Muscle of leg (tissue), 3 donors: ENCODE measurements at regions not wholly inside any gene's neighbourhood (a gene's known extent, or its start where the extent isn't known, plus 50 kb on each side); places are given as distances from the start of the nearest gene placed in this dataset.

Source experiments
- DNase-seq: peaks from one replicate; pipeline ENCODE4 v3.0.0; 2013
- H3K27ac ChIP-seq: one replicate; pipeline ENCODE4 v1.5.1; 2013; ENCODE audit warnings: mild to moderate bottlenecking, low read length, control low read depth
- H3K27me3 ChIP-seq: one replicate; pipeline ENCODE4 v1.6.1; 2013; ENCODE audit warnings: low read length; ENCODE audit not compliant: control insufficient read depth, insufficient read depth
- H3K36me3 ChIP-seq: one replicate; pipeline ENCODE4 v1.6.1; 2013; ENCODE audit warnings: low read length; ENCODE audit not compliant: control insufficient read depth, insufficient read depth
- H3K4me1 ChIP-seq: one replicate; pipeline ENCODE4 v1.6.1; 2013; ENCODE audit warnings: low read length; ENCODE audit not compliant: control insufficient read depth, insufficient read depth
- H3K4me3 ChIP-seq: one replicate; pipeline ENCODE4 v1.5.1; 2013; ENCODE audit warnings: low read length, control low read depth
- H3K9me3 ChIP-seq: replicated peaks from 2 replicates; pipeline ENCODE4 v1.6.1; 2013; ENCODE audit warnings: low read depth, low read length; ENCODE audit not compliant: control insufficient read depth
- WGBS: methylation state at CpG from one replicate; pipeline ENCODE4 v1.1.5; 2013; ENCODE audit warnings: missing lambda C conversion rate; ENCODE audit not compliant: insufficient coverage; 5-methylcytosine and 5-hydroxymethylcytosine counted together

DNA sequence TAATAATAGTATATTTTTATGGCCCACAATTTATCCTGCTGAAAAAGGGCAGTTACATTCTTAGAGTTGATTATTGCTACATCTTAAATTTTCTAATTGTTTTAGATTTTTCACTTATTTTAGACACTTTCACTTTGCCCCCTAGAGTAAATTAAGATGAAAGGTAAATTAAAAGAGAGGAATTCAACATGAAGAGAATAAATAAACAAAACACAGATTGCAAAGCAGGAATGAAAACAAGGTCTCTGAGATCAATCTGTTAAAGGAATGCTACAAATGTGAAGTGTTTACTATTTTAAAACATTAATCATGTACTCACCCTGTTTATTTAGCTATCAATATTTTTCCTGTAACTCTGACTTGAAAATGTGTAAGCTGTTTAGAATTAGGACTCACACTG is 113.5 kb upstream of the ETAA1 start:
- peaks cover 3% of the 10 kb centered on the region for H3K4me1 ChIP-seq
- no peak overlapping the region for H3K27ac ChIP-seq
- no peaks in the 10 kb centered on the region for H3K27me3 ChIP-seq
- H3K4me3 ChIP-seq: no peak overlapping the region
- DNase-seq: no peak
- H3K36me3 ChIP-seq: no peaks in the 10 kb centered on the region
- H3K9me3 ChIP-seq: no peaks in the 10 kb centered on the region

DNA sequence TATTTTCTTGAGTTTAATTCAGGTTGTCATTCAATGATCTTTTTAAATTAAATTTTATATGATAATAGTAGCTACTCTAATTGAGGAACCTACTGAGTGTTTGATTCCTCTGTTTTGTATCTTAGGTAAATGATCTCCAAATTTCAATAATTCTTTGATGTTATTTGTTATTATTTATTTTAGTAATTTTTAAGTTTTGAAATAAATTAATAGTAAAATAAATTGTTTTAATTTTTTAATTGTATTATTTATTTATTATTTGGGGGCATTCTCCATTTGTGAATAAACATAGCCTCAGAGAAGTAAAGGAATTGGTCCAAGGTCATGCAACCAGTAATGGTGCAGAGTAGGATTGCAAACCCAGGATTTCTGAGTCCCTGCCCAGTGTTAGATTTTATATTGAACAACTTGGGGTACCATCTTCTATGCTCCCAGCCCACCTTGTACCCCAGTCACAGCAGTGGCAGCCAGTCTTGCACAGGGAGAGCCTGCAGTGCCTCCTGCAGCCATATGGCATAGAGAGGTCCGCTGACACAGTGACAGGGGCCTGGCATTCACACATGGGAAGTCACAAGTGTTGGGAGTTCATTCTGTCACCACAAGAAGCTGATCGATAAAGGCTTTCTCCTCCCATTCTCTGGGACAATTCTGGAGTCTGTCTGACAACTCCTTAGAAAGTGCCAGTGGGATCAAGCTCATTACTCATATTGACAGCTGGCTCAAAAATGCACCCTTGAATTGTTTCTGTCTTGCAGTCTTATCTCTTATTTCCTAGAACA is 110.0 kb upstream of the ETAA1 start:
- Histone ChIP-seq H3K27me3 (no peaks in the 10 kb centered on the region), H3K9me3 (no peaks in the 10 kb centered on the region), H3K4me3 (no peak overlapping the region), H3K36me3 (no peaks in the 10 kb centered on the region), H3K4me1 (no peaks in the 10 kb centered on the region), H3K27ac (no peak overlapping the region)
- WGBS: 40% methylated on average over 2 of the region's 2 CpGs
- no peak for DNase-seq

DNA sequence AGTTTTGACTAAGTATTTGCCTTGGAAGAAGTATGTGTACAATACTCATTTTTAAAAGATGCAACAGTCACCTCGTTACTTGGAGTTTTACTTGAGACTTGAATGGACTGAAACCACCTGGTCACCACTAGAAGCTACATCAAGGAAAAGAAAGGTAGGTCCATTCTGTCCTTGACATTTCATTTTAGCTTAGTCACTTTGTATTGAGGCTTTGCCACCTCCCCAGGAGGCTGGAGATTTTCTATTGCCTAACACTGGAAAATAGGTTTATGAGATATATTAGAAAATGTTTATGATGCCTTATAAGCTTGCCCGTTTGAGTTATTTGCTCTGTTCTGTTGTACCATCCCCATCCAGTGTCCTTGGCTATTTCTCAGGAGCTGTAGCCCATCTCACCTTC is 107.9 kb upstream of the ETAA1 start:
- no peak for DNase-seq
- WGBS: no CpG with 5 or more reads among the region's 2 CpGs
- Histone ChIP-seq H3K9me3 (no peaks in the 10 kb centered on the region), H3K27me3 (no peaks in the 10 kb centered on the region), H3K4me1 (no peaks in the 10 kb centered on the region), H3K36me3 (no peaks in the 10 kb centered on the region), H3K27ac (no peak overlapping the region), H3K4me3 (no peak overlapping the region)

DNA sequence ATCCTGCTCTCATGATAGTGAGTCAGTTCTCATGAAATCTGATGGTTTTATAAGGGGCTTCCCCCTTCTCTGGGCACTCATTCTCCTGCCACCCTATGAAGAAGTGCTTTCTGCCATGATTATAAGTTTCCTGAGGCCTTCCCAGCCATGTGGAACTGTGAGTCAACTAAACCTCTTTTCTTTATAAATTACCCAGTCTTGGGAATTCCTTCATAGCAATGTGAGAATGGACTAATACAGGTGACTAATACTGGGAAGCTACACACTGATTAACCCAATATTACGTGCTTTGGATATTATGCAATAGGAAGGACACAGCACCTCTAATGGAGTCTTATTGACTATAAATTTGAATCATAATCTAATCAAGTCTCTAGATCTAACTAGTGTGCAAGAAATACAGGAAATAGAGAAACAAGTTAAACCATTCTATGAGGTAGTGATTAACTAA is 107.2 kb upstream of the ETAA1 start:
- Histone ChIP-seq H3K4me3 (no peak overlapping the region), H3K4me1 (no peaks in the 10 kb centered on the region), H3K27me3 (no peaks in the 10 kb centered on the region), H3K36me3 (no peaks in the 10 kb centered on the region), H3K27ac (no peak overlapping the region), H3K9me3 (no peaks in the 10 kb centered on the region)
- no peak for DNase-seq
- no CpG with 5 or more reads among the region's 1 CpG for WGBS

DNA sequence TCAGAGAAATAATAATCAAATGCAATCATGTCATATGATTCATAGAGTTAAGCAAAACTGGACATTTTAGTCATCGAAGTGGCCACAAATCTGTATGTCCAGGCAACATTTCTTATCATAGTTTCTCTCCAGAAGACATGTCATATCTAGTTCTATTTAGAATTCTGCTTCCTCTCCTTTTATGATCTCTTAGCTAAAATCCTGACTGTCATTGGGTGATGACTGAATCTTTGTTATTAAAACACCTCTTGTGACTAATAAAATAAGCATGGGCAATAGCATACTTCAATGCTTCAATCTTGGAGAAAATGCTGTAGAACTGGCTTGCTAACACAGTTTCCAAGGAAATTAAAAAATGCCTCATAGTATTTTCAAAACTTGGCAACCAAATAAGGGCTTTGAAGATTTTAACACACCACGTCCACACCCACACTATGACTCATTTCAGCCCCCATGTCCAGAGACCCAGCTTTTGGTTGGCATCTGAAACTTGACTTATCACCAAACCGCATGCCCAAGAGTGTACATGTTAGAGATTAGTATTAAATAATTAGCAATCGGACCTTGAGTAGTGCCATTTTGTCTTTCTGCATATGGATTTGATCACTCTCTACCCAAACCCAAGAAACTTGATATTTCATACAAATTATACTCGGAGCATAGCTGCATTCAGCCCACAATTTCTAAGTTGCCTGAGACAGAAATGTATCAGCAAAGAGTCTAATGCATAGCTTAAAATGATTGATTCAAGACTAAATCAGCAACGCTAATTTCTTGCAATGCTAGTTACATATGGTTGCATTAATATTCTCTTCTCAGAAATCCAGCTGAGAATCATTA is 106.5 kb upstream of the ETAA1 start:
- H3K4me3 ChIP-seq: no peak overlapping the region
- H3K4me1 ChIP-seq: no peaks in the 10 kb centered on the region
- no peak overlapping the region for H3K27ac ChIP-seq
- no peak for DNase-seq
- H3K27me3 ChIP-seq: no peaks in the 10 kb centered on the region
- no CpG with 5 or more reads among the region's 6 CpGs for WGBS
- no peaks in the 10 kb centered on the region for H3K9me3 ChIP-seq
- H3K36me3 ChIP-seq: no peaks in the 10 kb centered on the region

DNA sequence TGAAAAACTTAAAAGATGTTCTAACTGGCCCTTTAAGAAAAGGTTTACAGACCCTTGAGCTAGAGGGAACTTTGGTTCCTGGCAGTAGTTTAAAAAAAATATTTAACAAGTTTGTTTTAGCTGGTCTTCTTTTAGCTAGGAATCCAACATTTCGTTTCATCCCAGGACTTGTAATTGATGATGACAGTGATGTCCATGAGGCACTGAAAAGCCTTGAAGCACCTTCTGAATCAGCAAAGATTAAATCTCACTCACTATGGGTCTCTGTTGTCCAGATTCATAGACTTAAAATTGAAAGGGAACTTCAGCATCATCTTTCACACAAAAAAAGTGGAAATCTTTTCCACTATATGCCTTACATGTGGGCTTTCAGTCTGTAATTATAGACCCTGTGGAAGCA is 102.9 kb upstream of the ETAA1 start:
- no peak for DNase-seq
- Histone ChIP-seq H3K36me3 (no peaks in the 10 kb centered on the region), H3K4me3 (no peak overlapping the region), H3K27me3 (no peaks in the 10 kb centered on the region), H3K27ac (no peak overlapping the region), H3K9me3 (no peaks in the 10 kb centered on the region), H3K4me1 (no peaks in the 10 kb centered on the region)
- WGBS: no CpG with 5 or more reads among the region's 1 CpG

DNA sequence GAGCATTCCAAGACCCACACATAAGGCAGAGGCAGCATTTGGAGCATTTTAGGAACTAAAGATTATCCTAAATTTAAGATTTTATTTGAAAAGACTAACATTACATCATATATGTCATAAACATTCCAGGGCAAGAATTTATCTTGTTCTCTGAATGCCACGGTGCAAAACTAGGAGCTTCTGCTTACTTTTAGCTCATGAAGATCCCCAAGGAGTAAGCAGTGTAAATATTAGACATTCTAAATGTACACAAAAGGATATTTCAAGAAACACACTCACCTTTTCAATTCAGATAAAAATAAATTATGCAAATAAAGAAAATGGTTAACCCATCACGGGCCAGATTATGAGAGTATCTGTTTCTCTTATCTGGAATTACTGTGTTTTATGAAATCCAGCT is 101.7 kb upstream of the ETAA1 start:
- H3K4me3 ChIP-seq: no peak overlapping the region
- no CpG with 5 or more reads among the region's 2 CpGs for WGBS
- H3K27ac ChIP-seq: no peak overlapping the region

DNA sequence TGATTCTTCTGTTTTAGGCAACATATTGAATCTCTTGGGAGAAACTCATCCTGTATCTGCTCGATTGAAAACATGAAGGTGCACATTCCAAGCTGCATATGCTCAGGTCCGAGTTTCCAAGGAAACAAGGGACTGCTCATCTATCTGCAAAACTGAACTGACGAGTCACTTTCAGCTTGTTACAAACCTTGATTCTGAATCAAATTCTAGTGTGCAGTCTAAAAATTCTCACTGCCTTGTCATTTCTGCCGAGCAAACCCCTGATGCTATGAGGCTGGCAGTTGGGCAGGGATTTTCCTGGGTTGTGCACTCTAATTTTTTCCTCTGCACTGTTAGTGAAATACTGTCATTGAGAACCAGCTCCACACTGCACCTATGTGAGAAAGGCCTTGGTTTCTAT is 101.3 kb upstream of the ETAA1 start:
- Histone ChIP-seq H3K36me3 (no peaks in the 10 kb centered on the region), H3K27ac (no peak overlapping the region), H3K4me3 (no peak overlapping the region), H3K9me3 (no peaks in the 10 kb centered on the region), H3K27me3 (no peaks in the 10 kb centered on the region), H3K4me1 (no peaks in the 10 kb centered on the region)
- no peak for DNase-seq
- WGBS: 54% methylated on average over 4 of the region's 4 CpGs

More for the DNA sequence above, 101.7 kb upstream of the ETAA1 start:
- DNase-seq: no peak
- Histone ChIP-seq H3K27me3 (no peaks in the 10 kb centered on the region), H3K9me3 (no peaks in the 10 kb centered on the region), H3K36me3 (no peaks in the 10 kb centered on the region), H3K4me1 (no peaks in the 10 kb centered on the region)

DNA sequence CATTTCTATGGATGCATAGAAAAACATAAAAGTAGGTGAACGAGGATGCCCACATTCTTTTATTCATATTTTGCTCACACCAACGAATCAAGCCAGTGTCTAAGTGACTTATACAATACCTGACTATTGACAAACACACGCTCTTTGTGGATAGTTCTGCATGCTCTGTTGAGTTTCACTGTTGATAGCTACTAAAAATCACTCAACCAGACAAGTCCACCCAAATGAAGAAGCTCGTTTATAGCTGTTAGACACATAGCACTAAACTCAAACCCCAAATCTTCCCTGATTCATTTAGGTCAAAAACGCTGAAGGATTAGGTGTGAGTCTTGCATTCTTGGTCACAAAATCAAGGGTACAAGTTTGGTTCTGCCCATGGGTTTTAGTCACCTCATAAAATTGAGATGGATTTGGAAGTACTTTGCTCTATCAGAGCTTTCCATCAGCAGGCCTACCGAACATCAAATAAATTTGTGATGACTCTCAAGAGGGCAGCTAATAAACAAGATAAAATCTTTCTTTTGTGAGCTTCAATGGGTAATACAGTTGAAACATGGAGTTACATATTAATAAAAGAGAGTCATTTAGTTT is 92.7 kb upstream of the ETAA1 start:
- WGBS: no CpG with 5 or more reads among the region's 6 CpGs

DNA sequence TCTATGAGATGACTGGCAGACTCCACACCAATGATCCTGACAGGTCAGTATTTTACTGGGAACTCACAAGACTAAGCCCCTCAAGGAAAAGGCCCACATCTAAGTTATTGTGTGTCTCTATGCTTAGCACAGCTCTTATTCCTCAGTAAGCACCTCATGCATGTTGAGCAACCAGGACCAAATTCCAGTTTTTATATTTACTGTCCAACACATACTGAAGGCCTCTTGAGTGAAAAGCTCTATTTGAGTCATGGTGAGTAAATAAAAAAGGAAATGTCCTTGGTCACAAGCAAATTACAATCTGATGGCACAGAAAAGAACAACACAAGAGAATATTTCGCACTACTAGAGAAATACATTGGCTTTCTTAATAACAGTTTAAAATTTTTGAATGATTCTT is 87.9 kb upstream of the ETAA1 start:
- H3K4me3 ChIP-seq: no peak overlapping the region
- no peaks in the 10 kb centered on the region for H3K27me3 ChIP-seq
- no peaks in the 10 kb centered on the region for H3K9me3 ChIP-seq
- H3K4me1 ChIP-seq: no peaks in the 10 kb centered on the region
- no peak for DNase-seq
- WGBS: no CpG with 5 or more reads among the region's 1 CpG
- H3K36me3 ChIP-seq: no peaks in the 10 kb centered on the region
- H3K27ac ChIP-seq: no peak overlapping the region

More for the DNA sequence above, 92.7 kb upstream of the ETAA1 start:
- H3K27me3 ChIP-seq: no peaks in the 10 kb centered on the region
- no peak overlapping the region for H3K27ac ChIP-seq
- no peak overlapping the region for H3K4me3 ChIP-seq
- no peaks in the 10 kb centered on the region for H3K36me3 ChIP-seq
- no peak for DNase-seq
- H3K4me1 ChIP-seq: no peaks in the 10 kb centered on the region
- H3K9me3 ChIP-seq: no peaks in the 10 kb centered on the region
